ENCODE measurements at regions not wholly inside any gene's neighbourhood (a gene's known extent, or its start where the extent isn't known, plus 50 kb on each side); places are given as distances from the start of the nearest gene placed in this dataset.

DNA sequence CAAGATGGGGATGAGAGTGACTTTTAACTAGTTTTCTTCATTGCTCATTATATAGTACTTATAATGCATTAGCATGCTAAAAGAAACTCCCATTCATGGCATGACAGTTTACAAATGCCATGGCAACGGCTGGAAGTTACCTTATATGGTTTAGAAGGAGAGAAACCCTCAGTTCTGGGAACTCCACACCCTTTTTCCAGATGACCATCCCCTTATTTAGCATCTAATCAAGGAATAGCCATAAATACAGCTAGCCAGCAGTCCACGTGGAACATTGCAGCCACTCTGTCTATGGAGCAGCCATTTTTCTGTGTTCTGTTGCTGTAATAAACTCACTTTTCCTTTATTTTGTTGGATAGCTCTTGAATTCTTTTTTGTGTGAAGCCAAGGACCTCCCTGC, 1137.8 kb downstream of the CDH18 start:
- Histone ChIP-seq H3K27ac (ENCODE audit: low read depth, low read length) (no peak overlapping the region), H3K36me3 (ENCODE audit: control insufficient read depth, insufficient read depth, low read length) (no peaks in the 10 kb centered on the region), H3K9me3 (ENCODE audit: control insufficient read depth, low read length) (peaks cover 10% of the 10 kb centered on the region), H3K4me1 (ENCODE audit: control insufficient read depth, insufficient read depth, low read length) (peaks cover under 1% of the 10 kb centered on the region), H3K4me3 (ENCODE audit: low read length) (no peak overlapping the region), H3K27me3 (ENCODE audit: control insufficient read depth, insufficient read depth, low read length, poor library complexity, severe bottlenecking) (no peaks in the 10 kb centered on the region), H3K9ac (ENCODE audit: extremely low read depth, low read length, poor library complexity, severe bottlenecking) (no peak overlapping the region)
- Mint-ChIP-seq H3K36me3 (ENCODE audit: low read depth) (peaks cover 2% of the 10 kb centered on the region), H3K27ac (no peak overlapping the region), H3K9me3 (peaks cover 12% of the 10 kb centered on the region), H3K27me3 (ENCODE audit: insufficient read depth) (no peaks in the 10 kb centered on the region), H3K4me1 (peaks cover 7% of the 10 kb centered on the region), H3K4me3 (no peak overlapping the region)
- DNase-seq = no peak
- 91% methylated on average over 2 of the region's 2 CpGs; no CpG with 5 or more reads in 1 of the 2 experiments for WGBS, 2 experiments (ENCODE audit: insufficient coverage in 1 of 2, insufficient read length in 1 of 2)
- TF ChIP-seq CTCF (conservative IDR thresholded peaks at IDR 0.05) = no peak

- no peaks in the 10 kb centered on the region for H3K9me3 Mint-ChIP-seq
- Histone ChIP-seq H3K4me3 (ENCODE audit: low read length) (no peak overlapping the region), H3K9me3 (ENCODE audit: control insufficient read depth, low read length) (no peaks in the 10 kb centered on the region), H3K9ac (ENCODE audit: extremely low read depth, low read length, poor library complexity, severe bottlenecking) (no peak overlapping the region), H3K27me3 (ENCODE audit: control insufficient read depth, insufficient read depth, low read length, poor library complexity, severe bottlenecking) (no peaks in the 10 kb centered on the region), H3K36me3 (ENCODE audit: control insufficient read depth, insufficient read depth, low read length) (no peaks in the 10 kb centered on the region), H3K27ac (ENCODE audit: low read depth, low read length) (no peak overlapping the region), H3K4me1 (ENCODE audit: control insufficient read depth, insufficient read depth, low read length) (no peaks in the 10 kb centered on the region)
- no peak for DNase-seq
- no peak overlapping the region for H3K4me3 Mint-ChIP-seq
- H3K27ac Mint-ChIP-seq = no peak overlapping the region
- H3K36me3 Mint-ChIP-seq (ENCODE audit: low read depth) = no peaks in the 10 kb centered on the region
- WGBS, 2 experiments (ENCODE audit: insufficient coverage in 1 of 2, insufficient read length in 1 of 2) = 92 to 93% methylated on average over 3 to 6 of the region's 6 CpGs
- peaks cover 4% of the 10 kb centered on the region for H3K4me1 Mint-ChIP-seq
- no peaks in the 10 kb centered on the region for H3K27me3 Mint-ChIP-seq (ENCODE audit: insufficient read depth)
- TF ChIP-seq CTCF (conservative IDR thresholded peaks at IDR 0.05) = no peak
Measured at GRCh38 chr5:18872978-18873377, 1115.0 kb downstream of the CDH18 start.

DNA sequence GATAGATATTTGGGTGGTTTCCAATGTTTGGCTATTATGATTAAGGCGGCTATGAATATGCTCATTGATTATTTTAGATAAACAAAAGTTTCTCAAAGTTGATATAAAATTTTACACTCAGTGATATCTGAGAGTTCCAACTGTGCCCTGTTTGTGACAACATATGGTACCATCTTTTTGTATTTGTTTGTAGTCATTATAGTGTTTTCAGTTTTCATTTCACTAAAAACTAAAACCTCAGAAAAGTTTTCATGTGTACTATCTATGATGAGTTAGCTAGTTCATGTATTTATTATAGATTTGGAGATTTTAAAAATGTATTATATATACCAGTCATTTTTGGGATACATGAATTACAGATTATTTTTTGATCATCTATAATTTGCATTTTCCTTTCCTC, 1111.4 kb downstream of the CDH18 start:
- Mint-ChIP-seq H3K9me3 (no peaks in the 10 kb centered on the region), H3K4me3 (no peak overlapping the region), H3K36me3 (ENCODE audit: low read depth) (no peaks in the 10 kb centered on the region), H3K27me3 (ENCODE audit: insufficient read depth) (no peaks in the 10 kb centered on the region), H3K27ac (no peak overlapping the region), H3K4me1 (peaks cover 4% of the 10 kb centered on the region)
- Histone ChIP-seq H3K36me3 (ENCODE audit: control insufficient read depth, insufficient read depth, low read length) (no peaks in the 10 kb centered on the region), H3K9ac (ENCODE audit: extremely low read depth, low read length, poor library complexity, severe bottlenecking) (no peak overlapping the region), H3K4me1 (ENCODE audit: control insufficient read depth, insufficient read depth, low read length) (no peaks in the 10 kb centered on the region), H3K4me3 (ENCODE audit: low read length) (no peak overlapping the region), H3K9me3 (ENCODE audit: control insufficient read depth, low read length) (no peaks in the 10 kb centered on the region), H3K27ac (ENCODE audit: low read depth, low read length) (no peak overlapping the region), H3K27me3 (ENCODE audit: control insufficient read depth, insufficient read depth, low read length, poor library complexity, severe bottlenecking) (no peaks in the 10 kb centered on the region)
- no peak for DNase-seq
- no peak for TF ChIP-seq CTCF (conservative IDR thresholded peaks at IDR 0.05)
- 78% methylated on average over 1 of the region's 1 CpG; no CpG with 5 or more reads in 1 of the 2 experiments for WGBS, 2 experiments (ENCODE audit: insufficient coverage in 1 of 2, insufficient read length in 1 of 2)

All from endodermal cell (in vitro differentiated cells).